ENCODE measurements at regions not wholly inside any gene's neighbourhood (a gene's known extent, or its start where the extent isn't known, plus 50 kb on each side); places are given as distances from the start of the nearest gene placed in this dataset.

DNA sequence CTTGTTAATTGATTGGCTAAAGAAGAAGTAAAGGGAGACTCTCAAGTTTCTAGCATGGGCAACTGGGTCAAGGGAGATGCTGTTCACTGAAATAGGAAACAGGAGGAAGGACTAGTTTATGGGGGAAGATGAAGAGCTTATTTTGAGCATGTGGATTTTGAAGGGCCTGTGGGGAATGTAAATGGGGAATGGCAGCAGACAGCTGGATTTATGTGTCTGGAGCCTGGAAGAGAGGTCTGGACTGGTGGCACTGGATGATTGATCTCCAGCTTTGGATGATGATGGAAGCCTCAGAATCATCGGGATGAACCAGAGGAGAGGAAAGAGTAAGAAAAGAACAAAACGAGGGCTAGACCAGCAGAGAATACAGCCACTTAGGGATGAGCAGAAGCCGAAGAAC lies 54.9 kb upstream of the ENAH start:
- DNase-seq, result peak; percentile 36

DNA sequence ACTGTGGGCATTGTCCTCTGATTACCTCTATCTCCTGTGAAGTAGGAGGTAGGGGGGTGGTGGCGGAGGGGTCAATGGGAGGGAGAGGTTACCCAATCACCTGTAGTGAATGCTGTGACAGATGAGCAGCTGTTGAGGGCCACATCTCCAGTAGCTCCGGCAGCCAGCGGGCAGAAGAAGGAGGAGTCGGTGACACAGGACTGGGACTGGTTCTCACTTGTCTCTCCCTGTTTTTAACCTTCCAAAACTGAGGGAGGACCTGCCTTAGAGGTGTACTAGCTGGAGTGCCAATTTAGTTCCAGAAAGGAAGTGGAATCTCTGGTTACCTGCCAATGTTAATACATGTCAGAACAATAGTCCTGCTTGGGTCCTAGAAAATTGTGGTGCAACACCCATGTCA lies 56.2 kb upstream of the ENAH start:
- no peak for DNase-seq

DNA sequence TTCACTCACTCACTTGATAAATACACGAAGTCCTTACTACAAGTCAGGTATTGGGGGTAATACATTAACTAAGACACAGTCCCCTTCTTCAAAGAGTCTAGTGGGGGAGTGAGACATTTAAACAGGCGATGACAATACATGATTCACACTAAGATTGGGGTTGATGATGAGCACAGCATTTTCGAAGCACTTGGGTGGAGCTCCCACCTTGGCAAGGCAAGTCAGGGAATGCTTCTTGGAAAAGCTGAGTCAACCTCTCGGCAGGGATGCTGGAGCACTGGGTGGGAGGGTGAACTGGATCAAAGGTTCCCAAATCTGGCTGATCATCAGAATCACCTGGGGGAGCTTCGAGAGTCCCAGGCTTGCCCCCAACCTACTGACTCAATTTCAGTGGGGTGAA lies 57.9 kb upstream of the ENAH start:
- DNase-seq, result peak; percentile 63

DNA sequence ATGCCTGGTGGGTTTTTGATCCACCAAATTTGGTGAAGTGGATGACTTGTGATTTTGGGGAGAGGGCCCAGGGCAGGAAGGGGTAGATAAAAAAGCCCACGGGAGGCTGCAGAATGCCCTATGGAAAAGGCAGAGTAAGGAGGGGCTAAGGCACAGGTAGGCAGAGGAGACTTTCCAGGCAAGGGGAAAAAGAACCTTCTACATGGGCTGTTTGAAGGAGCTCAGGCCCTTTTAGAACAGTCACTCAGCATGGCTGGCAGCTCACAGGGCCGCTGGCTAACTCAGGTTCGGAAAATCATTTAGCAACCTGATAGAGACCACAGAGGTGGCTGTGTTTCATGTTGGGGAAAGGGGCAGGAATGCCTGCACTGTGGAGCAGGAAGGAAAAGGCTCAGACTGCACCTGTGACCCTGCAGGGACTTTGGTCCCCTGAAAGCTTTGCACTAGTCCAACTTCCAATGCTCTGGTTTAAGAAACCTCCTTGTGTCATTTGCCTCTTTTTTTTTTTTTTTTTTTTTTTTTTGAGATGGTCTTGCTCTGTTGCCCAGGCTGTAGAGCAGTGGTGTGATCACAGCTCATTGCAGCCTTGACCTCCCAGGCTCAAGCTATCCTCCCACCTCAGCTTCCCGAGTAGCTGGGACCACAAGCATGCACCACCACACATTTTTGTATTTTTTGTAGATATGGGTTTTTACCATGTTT lies 58.5 kb upstream of the ENAH start:
- no peak for DNase-seq

DNA sequence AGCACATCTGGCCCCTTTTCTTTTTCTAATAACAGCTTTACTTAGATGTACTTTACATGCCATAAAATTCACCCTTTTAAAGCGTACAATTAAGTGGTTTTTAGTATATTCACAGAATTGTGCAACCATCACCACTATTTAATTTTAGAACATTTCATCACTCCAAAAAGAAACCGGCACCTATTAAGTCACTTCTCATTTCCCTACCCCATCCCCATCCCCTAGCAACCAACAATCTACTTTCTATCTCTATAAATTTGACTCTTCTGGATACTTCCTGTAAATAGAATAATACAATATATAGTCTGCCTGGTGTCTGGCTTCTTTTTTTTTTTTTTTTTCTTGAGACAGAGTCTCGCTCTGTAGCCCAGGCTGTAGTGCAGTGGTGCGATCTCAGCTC lies 59.5 kb upstream of the ENAH start:
- peak; percentile 38 for DNase-seq

DNA sequence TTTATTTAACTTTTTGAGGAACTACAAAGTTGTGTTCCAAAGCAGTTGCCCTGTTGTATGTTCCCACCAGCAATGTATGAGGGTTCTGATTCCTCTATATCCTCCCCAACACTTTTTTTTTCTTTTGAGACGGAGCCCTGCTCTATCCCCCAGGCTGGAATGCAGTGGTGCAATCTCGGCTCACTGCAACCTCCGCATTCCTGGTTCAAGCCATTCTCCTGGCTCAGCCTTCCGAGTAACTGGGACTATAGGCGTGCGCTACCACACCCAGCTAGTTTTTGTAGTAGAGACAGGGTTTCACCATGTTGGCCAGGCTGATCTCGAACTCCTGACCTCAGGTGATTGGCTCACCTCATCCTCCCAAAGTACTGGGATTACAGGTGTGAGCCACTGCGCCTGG lies 60.4 kb upstream of the ENAH start:
- no peak for DNase-seq

DNA sequence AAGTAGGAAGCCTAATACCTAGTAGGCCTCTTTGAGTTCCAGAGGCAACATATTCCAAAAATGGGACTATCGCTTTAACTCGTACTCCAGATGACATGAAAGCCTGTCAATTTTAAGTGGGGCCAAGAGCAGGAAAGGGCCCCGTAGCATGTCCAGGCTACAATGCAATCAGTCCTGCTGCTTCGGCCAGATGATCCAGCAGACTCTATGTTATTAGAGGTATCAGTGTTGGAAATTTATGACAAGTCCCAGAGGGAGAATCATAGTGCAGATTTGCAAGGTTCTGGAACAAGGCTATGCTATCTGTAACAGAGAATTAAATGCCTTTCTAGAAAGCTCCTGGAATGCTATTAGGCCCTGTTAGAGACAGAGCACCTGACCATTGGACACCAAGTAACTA lies 56.7 kb upstream of the SRP9 start:
- no peak for DNase-seq

DNA sequence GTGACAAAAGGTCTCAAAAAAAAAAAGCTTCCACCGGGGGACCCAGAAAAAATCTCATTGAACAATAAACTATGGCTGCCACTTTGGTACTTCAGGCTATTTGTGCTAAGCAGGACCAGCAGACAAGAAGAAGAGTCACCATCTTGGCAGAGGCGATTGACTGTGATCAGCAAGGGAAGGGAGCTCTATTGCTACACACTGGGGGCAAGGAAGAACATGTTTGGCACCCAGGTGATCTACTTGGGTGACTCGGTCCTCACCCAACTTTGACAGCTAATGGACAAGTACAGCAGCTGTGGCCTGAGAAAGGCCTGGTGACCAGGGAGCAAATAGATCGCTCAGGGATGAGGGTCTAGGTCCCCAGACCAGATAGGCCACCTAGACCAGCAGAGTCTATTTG lies 53.4 kb upstream of the SRP9 start:
- no peak for DNase-seq

Measured in fibroblast of skin of abdomen (primary cell).